HG02981 (cell line): ENCODE measurements at regions not wholly inside any gene's neighbourhood (a gene's known extent, or its start where the extent isn't known, plus 50 kb on each side); places are given as distances from the start of the nearest gene placed in this dataset.
"Not testable (repeated sequence)": the region's sequence is repeated elsewhere in the genome, so short reads cannot be mapped to it uniquely, and the experiment has no call there.

Source experiments
- ATAC-seq: cut with Tn5 transposase; IDR thresholded peaks from one replicate; pipeline ENCODE4 v1.9.1; 2021; ENCODE audit warnings: mild to moderate bottlenecking, moderate library complexity; ENCODE audit not compliant: unreplicated experiment

DNA sequence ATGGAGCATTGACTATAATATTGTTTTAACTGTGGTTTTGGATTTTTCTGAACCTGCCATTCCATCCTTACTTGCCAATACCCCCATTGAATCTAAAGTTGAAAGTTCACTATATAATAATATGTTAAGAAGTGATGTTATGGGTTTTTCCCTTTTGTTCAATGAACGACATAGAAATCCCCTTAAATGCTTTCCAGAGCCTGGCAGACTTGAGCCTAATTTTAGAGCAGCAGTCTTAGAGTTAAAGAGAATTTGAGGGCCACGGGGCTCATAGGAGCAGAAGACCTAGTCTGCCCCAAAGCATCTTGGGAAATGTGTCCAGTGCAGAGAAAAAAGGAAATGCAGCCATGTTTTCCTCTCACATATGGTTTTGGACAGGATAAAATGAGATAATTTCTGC, 146.1 kb upstream of the SLC44A1 start:
- peak; percentile 55 for ATAC-seq

DNA sequence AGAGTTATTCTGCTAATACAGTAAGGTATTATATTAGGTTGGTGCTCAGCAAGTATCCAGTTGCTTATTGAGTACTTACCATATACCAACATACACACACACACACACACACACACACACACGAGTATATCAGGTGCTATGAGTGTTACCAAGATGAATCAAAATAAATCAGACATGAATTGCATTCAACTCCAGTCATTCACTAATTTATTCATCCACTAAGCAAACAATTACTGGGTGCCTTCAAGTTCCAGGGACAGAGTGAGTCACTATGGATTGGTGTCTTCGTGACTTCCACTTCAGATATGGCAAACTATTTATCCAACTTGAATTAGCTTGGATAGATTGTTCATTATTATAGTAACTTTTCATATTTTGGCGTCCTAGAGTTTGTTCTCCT, 140.7 kb upstream of the SLC44A1 start:
- ATAC-seq: no peak

DNA sequence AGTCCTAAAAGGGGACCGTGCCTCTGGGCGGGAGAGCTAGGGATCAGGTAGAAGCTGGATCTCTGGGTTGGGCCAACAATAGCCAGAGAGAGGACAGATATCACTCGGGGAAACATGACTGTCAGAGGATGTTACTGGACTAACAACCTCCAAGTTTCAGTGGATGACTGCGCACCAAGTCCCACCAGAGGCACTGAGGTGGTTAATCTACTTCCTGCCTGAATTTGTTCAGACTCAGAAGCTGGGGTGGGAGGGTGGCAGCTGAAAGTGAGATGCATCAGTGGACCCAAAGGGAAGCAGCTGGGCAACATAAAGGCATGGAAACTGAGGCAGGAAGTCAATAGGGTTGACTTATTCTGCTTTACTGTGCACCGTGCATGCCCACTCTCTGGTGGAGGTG, 130.1 kb upstream of the SLC44A1 start:
- ATAC-seq: peak; percentile 68

DNA sequence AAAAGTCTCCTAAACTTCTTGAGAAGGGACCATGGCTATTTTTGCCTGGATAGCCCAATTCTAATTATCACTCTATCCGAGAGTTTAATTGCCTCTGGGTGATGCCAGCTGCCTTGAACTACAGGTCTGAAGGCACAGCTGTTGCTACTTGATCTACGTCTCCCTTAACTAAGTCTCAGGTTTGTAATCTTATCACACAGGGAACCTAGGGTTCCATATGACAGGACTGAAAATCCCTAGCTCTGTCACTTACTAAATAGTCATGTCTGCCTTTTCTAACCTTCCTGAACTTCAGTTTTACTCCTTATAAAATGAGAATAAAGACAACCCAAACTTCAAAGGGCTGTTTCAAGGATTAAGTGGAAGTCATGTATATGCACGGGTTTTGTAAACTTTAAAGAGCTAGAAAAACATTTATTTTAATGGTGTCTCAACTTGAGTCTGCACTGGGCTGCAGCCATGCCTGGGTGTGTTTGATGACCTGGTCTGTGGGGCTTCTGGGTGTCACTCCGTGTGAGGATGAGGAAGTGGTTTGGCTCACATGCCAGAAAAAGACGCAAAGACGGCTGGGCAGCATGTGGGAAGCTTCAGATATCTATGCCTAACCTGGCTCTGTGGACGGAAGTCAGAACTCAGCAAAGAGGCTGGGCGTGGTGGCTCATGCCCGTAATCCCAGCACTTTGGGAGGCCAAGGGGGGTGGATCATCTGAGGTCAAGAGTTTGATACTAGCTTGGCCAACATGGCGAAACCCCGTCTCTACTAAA, 129.3 kb upstream of the SLC44A1 start:
- ATAC-seq: peak; percentile 74

DNA sequence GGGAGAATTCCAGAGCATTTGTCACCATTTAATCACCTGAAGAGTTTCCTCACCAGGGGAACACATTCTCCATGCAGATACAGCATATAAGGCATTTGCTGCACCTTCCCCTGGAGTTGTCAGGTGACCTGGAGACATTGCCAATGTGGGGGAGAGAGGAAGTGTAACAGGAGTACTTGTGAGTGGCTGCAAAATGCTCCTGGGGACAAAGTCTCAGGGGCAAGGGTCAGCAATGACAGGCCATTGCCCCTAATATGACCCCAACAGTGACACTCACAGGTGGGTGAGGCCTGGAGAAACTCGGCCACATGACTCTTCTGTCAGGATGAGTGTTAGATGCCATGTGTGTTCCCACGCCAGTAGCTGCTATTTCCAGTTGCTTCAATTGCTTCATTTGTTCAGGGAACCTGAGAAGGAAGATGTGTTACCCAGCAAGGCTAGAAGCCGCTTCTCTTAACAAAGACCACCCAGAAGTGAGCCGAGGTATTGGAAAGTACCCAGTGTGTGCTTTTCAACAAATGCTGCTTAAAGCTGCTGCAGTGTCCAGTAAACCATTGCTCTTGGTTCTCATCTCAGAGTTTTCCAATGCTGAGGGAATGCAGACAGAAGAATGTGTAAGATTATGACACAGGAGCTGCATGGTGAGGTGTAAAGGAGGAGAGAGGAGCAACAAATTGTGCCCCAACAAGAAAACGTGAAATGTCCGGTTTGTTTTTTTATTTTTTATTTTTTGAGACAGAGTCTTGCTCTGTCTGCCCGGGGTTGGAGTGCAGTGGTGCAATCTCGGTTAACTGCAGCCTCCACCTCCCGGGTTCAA, 128.2 kb upstream of the SLC44A1 start:
- ATAC-seq: no peak

DNA sequence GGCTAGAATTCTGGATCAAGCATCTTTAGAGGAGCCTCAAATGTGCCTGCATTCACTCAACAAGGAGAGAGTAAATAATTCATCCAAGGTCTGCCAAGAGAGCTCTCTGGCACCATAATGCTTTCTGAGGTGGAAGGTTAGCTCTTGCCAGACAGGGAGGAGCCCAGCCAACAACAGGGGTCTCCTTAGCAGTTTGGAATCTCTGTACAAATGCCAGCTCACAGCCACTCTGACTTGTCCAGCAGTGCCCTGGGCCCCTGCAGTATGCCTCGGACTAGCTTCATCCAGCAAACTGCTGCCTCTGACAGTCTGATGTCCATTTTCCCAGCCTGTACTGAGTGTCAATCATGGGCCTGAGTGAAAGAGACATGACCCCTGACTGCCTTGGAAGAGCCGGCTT, 127.2 kb upstream of the SLC44A1 start:
- ATAC-seq: no peak

DNA sequence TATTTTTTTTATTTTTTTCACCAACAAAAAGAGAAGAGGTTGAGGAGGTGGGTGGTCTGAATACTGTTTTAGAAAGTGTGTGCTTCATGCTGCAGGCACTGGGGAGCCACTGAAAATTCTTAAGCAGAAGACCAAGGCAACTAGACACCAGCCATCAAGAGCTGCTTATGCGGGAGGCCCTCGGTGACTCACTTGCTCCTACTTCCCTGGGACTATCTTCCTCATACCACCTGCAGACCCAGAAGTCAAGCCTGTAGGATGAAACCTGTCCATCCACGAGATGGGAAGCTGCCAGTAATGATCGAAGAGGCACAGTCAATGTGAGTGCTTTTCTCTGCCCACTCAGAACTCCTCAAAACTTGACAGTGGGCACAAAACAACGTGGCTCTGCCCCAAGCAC, 125.8 kb upstream of the SLC44A1 start:
- no peak for ATAC-seq

DNA sequence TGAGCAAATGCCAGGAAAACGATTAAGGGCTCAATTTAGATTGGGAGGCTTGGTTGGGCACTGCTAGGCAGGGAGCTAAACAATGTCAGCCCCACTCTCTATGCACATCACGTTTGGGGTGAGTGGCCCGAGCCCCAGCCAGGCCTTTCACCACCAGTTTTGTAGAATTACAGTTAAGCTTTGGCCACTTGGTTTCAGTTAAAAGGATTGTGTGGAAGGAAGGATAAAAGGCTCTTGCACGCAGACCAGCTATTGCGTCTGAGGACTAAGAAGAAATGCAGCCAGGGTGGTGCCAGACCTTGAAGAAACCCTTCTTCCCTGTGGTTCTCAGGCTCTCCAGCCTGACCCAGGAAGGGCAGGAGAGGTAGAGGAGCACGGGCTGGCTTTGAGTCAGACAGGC, 125.3 kb upstream of the SLC44A1 start:
- no peak for ATAC-seq

DNA sequence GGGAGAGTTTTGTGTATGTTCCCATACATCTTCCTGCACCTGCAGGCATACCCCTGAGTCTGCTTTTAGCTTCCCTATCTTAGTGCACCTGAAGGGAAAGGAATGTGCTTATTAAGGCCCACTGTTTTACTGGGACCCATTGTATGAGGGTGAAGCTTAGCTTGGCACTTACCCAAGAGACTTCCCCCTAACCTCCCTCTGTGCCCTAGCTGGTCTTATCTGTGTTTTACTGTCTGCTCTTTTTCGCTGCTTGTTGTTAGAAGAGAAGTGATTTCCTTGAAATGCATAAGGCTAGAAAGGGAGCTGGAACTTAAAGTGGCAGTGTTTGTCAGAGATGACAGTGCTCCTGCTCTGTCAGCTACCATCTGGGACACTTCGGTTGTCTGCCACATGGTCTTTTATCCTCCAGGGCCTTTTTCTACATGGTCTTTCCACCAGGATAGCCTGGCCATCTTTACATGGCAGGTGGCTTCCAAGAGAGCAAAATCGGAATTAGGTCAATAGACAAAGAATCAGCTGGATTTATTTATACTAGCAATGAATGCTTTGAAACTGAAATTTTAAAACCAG, 122.5 kb upstream of the SLC44A1 start:
- ATAC-seq: no peak

DNA sequence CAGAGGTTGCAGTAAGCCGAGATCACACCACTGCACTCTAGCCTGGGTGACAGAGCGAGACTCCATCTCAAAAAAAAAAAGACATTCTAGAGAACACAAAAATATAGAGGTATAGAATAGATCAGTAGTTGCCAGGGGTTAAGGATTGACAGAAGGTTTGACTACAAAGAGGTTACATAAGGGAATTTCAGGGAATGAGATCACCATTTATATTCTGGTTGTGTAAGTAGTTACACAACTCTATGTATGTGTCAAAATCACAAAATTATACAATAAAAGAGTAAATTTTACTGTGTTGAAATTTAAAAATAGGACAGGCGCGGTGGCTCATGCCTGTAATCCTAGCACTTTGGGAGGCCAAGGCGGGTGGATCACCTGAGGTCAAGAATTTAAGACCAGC, 119.9 kb upstream of the SLC44A1 start:
- ATAC-seq: not testable (repeated sequence)

DNA sequence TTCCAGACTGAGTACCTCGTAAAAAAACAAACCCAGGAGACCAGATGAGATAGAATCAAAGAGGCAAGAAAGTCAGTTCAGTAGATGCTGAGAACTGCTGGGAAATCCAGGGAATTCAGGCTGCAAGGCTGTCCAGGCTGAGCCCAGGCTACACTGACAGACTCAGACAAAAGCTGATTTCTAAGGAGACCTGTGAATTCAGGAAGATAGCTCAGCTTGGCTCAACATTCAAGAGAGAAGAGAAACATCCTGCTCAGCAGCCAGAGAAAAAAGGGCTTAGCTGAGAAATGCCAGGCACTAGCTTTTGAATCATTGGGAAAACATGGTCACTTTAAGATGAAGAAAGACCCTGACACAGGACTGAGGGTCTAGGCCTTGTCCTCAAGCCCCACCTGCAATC, 118.2 kb upstream of the SLC44A1 start:
- no peak for ATAC-seq

DNA sequence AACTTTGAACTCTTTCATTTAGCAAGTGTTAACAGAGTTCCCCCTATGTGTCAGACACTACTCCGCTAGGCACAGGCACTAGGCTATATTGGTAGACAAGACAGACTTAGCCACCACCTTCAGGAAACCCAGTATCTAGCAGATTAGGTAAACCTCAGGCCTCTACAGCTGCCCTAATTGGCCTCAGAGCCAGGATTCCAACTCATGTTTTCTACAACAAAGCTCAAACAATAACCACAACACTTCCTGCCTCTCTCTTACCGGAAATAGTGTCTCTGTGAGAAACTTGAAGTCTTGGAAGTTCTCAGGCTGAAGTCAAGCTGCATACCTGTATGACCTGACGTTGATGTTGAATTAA, 116.6 kb upstream of the SLC44A1 start:
- peak; percentile 100 for ATAC-seq

DNA sequence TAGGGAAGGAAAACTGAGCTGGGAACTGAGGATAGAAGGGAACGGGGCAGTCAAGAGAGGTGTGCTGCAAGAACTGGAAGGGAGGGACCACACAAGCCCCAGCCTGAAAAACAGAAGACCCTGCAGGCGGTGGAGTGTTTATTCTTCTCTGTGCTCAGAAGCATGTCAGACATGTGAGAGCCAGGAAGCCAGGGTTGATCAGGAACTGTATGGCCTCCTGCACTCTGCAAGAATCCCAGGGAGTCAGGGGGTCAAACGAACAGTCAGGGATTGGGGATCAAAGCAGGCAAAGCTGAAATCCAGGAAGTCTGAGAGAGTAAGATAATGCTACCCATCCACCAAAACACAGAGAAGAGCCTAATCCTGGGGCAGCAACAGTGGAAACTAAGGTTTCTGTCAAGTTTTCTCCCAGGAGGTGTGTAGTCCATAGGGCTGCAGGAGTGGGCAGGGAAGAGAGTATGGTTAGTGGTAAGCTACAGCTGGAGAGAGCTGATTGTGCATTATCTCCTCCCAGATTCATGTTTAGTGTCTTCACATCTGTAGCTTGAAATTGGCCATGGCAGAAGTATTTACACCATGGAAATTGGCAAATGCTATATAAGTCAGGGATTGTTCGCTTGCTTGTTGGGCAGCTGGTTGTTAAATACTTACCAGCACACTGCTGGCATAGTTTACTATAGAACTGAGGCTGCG, 115.4 kb upstream of the SLC44A1 start:
- ATAC-seq: no peak

DNA sequence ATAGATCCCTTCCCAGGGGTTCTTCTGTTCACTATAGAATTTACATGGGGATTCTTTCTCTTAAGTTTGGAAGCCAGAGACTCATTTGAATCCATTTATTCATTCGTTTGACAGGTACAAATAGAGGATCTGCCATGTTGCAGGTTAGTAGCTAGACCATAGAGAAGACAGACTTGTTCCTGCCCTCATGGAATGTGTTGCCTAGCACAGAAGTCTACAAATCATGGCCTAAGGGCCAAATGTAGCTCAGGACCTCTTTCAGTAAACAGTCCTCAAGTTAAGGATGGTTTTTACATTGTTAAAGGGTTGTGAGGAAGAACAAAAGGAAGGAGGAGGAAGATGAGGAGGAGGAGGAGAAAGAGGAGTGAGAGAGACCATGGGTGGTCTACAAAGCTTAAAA, 114.7 kb upstream of the SLC44A1 start:
- ATAC-seq: no peak

DNA sequence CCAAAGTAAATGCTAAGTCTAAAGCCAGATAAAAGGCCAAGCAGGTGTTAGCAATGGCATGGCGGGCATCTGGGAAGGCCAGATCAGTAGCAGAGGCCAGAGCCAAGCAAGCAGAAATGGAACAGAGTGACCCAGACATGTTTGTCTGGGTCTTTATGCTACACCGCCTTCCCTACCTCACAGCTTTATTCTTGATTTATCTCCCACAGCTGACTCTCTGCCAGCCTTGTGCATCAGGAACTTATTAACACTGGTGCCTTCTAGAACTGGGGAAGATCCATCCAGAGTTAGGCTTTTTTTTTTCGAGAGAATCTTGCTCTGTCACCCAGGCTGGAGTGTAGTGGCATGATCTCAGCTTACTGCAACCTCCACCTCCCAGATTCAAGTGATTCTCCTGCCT, 112.5 kb upstream of the SLC44A1 start:
- no peak for ATAC-seq

DNA sequence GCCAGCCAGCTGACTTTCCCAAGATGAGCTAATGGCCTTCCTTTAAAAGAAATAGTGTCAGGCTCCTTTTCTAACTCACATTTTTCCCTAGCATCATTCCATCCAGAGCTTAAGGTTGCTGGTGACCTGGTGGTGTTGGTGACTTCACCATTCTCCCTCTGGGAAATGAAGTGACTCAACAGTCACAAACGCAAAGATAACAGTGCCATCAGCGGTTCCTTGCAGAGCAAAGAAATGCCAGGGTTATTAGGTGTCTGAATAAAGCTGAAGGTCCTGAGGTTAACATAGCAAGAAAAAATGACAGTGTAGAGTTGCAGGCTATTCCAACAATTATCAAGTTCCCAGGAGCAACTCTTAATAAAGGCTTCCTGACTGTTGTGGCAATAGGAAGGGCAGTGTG, 111.8 kb upstream of the SLC44A1 start:
- ATAC-seq: no peak

DNA sequence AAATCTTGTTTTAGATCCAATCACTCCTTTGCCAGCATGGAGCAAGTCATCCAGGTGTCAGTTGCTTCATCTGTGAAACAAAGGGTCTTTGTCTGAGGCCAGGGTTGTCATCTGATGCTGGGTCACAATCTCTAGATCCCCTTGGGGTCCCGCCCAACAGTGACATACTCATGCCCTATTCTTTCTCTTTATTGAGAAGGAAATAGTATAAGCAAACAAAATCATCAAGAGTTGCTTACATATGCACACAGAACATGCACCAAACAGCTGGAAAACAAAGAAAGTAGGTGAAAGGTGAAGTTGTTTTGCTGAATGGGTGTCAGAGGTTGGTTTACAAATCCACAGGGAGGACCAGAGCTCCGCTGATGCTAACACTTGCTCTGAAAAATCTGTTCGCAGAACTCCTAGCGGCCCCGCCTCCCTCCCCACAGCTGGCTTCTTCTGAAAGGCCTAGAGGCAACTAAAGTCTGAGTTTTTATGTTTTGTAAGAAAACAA, 106.1 kb upstream of the SLC44A1 start:
- ATAC-seq: no peak

DNA sequence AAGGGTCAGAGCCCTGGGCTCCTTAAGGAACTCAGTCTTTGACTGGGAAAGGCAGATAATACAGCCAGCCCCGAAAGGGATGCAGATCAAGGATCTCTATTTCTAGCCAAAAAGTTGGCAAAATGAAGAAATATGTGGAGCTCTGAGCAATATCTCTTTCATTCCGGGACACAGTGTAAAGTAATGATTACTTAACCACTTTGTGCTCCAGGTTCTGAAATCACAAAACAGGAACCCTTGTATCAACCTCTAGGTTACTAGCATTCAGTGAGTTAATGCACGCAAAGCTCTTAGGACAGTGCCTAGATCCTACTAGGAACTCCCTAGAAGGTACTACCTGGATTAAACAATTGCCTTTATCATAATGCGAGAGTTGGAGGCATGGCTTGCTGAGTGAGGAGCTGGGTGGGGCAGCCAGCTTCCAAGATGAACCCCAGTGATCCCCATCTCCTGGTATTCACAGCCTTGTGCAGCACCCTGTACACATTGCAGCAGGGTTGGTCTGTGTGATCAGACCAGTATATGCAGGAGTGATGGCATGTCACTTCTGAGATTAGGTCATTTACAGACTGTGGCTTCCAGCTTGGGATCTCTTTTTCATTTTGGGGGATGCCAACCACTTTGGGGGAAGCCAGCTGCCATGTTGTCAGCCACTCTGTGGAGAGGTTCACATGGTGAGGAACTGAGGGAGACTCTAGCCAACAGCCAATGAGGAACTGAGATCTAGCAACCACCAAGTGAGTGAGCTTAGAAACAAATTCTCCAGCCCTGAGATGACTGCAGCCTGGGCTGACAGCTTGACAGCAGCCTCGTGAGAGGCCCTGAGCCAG, 103.1 kb upstream of the SLC44A1 start:
- ATAC-seq: peak; percentile 96

DNA sequence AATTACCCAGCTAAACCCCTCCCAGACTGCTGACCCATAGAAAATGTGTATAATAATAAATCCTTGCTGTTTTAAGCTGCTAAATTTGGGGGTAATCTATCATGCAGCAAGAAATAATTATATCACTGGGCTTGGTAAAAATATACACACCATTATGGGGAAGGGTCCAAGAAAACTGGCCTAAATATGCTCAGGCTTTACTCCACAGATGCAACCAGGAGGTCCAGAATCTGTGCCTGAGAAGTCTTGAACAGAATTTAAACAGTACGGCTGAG, 102.5 kb upstream of the SLC44A1 start:
- no peak for ATAC-seq

DNA sequence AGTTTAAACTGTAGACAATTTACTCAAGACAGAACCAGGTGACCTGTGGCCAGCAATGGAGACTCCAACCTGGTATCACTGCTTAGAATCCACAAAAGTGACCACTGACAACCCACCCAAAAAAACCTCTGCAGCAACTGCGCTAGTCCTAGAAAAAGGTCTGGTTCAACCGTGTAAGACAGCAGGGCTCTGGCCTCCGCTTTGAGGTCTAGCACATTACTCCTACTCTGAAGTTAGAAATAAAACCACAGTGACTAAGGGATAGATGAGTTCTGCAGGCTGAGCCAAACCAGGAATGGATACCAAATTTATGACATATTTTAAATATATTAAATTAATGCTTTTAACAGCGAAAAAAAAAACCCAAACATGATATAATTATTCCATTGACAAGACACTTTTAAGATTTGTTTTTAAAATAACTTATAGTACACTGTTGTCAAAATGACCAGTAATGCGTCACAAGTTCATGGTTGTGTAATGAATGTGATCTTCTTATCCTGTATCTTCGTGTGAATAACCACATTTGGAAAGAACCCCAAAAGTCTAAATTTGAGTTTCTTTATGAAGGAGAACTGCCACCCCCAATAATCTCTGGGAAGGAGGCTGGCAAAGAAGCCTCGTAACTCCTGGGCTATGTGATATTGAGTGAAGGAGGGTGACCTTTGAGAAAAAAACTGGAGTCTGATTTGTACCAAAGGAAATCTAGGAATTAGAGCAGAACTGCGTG, 101.9 kb upstream of the SLC44A1 start:
- no peak for ATAC-seq
